Neural progenitor cell (in vitro differentiated cells): ENCODE measurements at regions not wholly inside any gene's neighbourhood (a gene's known extent, or its start where the extent isn't known, plus 50 kb on each side); places are given as distances from the start of the nearest gene placed in this dataset.

Experiments
- DNase-seq: peaks from one replicate; pipeline ENCODE4 v3.0.0-alpha.2; 2016; ENCODE audit warnings: low spot score
- H2AFZ ChIP-seq: fragments of 200-600 bp; sonication (generic); replicated peaks from 2 replicates; pipeline ENCODE4 v1.6.1; 2016; ENCODE audit warnings: antibody characterized with exemption
- H3F3A ChIP-seq: fragments of 200-600 bp; sonication (generic); 2 replicates; pipeline ENCODE4 v1.6.1; 2016; ENCODE audit warnings: antibody characterized with exemption, low read depth
- H3K27ac ChIP-seq: fragments of 200-600 bp; sonication (generic); 2 replicates; pipeline ENCODE4 v1.5.1; 2016; ENCODE audit warnings: mild to moderate bottlenecking
- H3K27me3 ChIP-seq: fragments of 200-600 bp; sonication (generic); 2 replicates; pipeline ENCODE4 v1.6.1; 2016; ENCODE audit warnings: mild to moderate bottlenecking, moderate library complexity
- H3K36me3 ChIP-seq: fragments of 200-600 bp; sonication (generic); 2 replicates; pipeline ENCODE4 v1.5.1; 2016
- H3K4me1 ChIP-seq: fragments of 200-600 bp; sonication (generic); 2 replicates; pipeline ENCODE4 v1.6.1; 2016; ENCODE audit warnings: mixed run types
- H3K4me2 ChIP-seq: fragments of 200-600 bp; sonication (generic); 2 replicates; pipeline ENCODE4 v1.6.1; 2016
- H3K4me3 ChIP-seq: fragments of 200-600 bp; sonication (generic); 2 replicates; pipeline ENCODE4 v1.5.1; 2016
- H3K79me2 ChIP-seq: fragments of 200-600 bp; sonication (generic); 2 replicates; pipeline ENCODE4 v1.6.1; 2016; ENCODE audit warnings: low read depth
- H3K9ac ChIP-seq: fragments of 200-600 bp; sonication (generic); 2 replicates; pipeline ENCODE4 v1.6.1; 2016
- H3K9me3 ChIP-seq: fragments of 200-600 bp; sonication (generic); 2 replicates; pipeline ENCODE4 v1.5.1; 2016; ENCODE audit warnings: low read depth
- H4K20me1 ChIP-seq: fragments of 200-600 bp; sonication (generic); 2 replicates; pipeline ENCODE4 v1.6.1; 2016; ENCODE audit warnings: low read depth
- H3K27ac Mint-ChIP-seq: 3 replicates; pipeline ENCODE4 v1.8.0; 2021; ENCODE audit warnings: mixed read lengths
- H3K27me3 Mint-ChIP-seq: 2 replicates; pipeline ENCODE4 v1.8.0; 2022; ENCODE audit warnings: low read depth, mild to moderate bottlenecking, inconsistent platforms, moderate library complexity, mixed read lengths; ENCODE audit not compliant: insufficient read depth
- H3K36me3 Mint-ChIP-seq: 3 replicates; pipeline ENCODE4 v1.8.0; 2021; ENCODE audit warnings: mixed read lengths
- H3K4me1 Mint-ChIP-seq: 3 replicates; pipeline ENCODE4 v1.8.0; 2021; ENCODE audit warnings: mixed read lengths
- H3K4me3 Mint-ChIP-seq: 3 replicates; pipeline ENCODE4 v1.8.0; 2021; ENCODE audit warnings: mild to moderate bottlenecking, moderate library complexity, mixed read lengths
- H3K9me3 Mint-ChIP-seq: 3 replicates; pipeline ENCODE4 v1.8.0; 2020; ENCODE audit warnings: mixed read lengths
- EZH2 ChIP-seq: fragments of 200-600 bp; sonication (generic); IDR thresholded peaks from 2 replicates; pipeline ENCODE4 v1.6.1; 2017; ENCODE audit warnings: antibody characterized with exemption, mild to moderate bottlenecking, moderate library complexity
- EZH2phosphoT487 ChIP-seq: fragments of 200-600 bp; sonication (generic); IDR thresholded peaks from 2 replicates; pipeline ENCODE4 v1.6.1; 2017; ENCODE audit warnings: antibody characterized with exemption
- TF ChIP-seq, protein P1 (sequence below): fragments of 200-600 bp; sonication (generic); IDR thresholded peaks from 2 replicates; pipeline ENCODE4 v1.5.1; 2017; ENCODE audit warnings: antibody characterized with exemption, mild to moderate bottlenecking

DNA sequence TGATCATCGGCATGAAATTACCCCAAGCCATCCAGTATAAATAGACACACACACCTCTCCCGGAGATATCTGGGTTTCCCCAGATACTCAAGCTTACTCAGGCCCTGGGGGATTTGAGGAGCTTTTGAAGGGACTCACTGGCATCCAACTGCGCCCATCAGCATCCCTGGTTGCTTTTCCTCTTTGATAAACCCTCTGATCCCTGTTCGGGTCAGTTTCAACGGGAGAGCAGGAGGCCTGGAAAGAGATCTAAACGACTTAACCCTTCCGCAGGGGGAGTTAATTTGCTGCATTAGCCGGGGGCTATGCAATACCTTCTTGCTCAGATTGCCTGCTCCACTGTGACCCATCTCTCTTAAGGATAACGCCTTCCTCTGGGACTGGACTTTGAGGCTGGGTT is 76.6 kb downstream of the MAF start:
- Mint-ChIP-seq H3K27me3 (peaks cover 4% of the 10 kb centered on the region), H3K4me3 (no peak overlapping the region), H3K9me3 (peaks cover 6% of the 10 kb centered on the region), H3K27ac (no peak overlapping the region), H3K4me1 (peaks cover 9% of the 10 kb centered on the region), H3K36me3 (peaks cover 2% of the 10 kb centered on the region)
- TF ChIP-seq EZH2: no peak
- TF ChIP-seq EZH2phosphoT487: no peak
- TF ChIP-seq, protein P1, sequence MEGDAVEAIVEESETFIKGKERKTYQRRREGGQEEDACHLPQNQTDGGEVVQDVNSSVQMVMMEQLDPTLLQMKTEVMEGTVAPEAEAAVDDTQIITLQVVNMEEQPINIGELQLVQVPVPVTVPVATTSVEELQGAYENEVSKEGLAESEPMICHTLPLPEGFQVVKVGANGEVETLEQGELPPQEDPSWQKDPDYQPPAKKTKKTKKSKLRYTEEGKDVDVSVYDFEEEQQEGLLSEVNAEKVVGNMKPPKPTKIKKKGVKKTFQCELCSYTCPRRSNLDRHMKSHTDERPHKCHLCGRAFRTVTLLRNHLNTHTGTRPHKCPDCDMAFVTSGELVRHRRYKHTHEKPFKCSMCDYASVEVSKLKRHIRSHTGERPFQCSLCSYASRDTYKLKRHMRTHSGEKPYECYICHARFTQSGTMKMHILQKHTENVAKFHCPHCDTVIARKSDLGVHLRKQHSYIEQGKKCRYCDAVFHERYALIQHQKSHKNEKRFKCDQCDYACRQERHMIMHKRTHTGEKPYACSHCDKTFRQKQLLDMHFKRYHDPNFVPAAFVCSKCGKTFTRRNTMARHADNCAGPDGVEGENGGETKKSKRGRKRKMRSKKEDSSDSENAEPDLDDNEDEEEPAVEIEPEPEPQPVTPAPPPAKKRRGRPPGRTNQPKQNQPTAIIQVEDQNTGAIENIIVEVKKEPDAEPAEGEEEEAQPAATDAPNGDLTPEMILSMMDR: no peak
- no peaks in the 10 kb centered on the region for H3K4me1 ChIP-seq
- no peak overlapping the region for H3K27ac ChIP-seq
- H3K79me2 ChIP-seq: no peaks in the 10 kb centered on the region
- no peaks in the 10 kb centered on the region for H3K9me3 ChIP-seq
- no peak overlapping the region for H3K4me3 ChIP-seq
- peak overlapping the region; percentile 53 for H2AFZ ChIP-seq
- no peaks in the 10 kb centered on the region for H4K20me1 ChIP-seq
- DNase-seq: peak; percentile 26
- no peak overlapping the region for H3K4me2 ChIP-seq
- no peaks in the 10 kb centered on the region for H3K36me3 ChIP-seq
- H3K27me3 ChIP-seq: no peaks in the 10 kb centered on the region
- H3K9ac ChIP-seq: no peak overlapping the region
- peaks cover 6% of the 10 kb centered on the region for H3F3A ChIP-seq

DNA sequence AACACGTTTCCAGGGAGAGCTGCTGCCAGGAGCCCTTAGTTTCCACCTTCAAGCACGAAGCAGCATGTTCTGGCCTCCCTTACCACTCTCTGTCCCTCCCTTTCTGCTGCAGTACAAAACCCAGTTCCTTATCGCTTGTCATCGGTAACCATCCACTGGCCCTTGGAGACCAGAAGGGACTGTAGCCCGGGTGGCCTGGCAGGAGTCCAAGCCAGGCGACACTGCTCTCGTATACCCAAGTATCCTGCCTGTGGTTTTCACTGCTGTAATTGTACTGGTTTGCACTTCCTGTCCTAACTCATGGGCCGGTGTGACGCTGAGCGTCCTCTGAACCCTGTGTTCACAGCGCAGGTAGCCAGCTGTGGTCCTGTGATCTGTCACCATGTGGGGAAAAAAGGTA is 81.1 kb downstream of the MAF start:
- Mint-ChIP-seq H3K27ac (peak overlapping the region; percentile 4), H3K4me1 (peaks cover 2% of the 10 kb centered on the region), H3K9me3 (no peaks in the 10 kb centered on the region), H3K4me3 (no peak overlapping the region), H3K36me3 (no peaks in the 10 kb centered on the region), H3K27me3 (peaks cover 4% of the 10 kb centered on the region)
- Histone ChIP-seq H2AFZ (no peak overlapping the region), H3K27me3 (no peaks in the 10 kb centered on the region), H3K4me3 (no peak overlapping the region), H3F3A (peaks cover 4% of the 10 kb centered on the region), H3K4me2 (no peak overlapping the region), H3K36me3 (no peaks in the 10 kb centered on the region), H3K9me3 (no peaks in the 10 kb centered on the region), H3K9ac (no peak overlapping the region), H3K4me1 (no peaks in the 10 kb centered on the region), H3K27ac (no peak overlapping the region), H4K20me1 (no peaks in the 10 kb centered on the region), H3K79me2 (no peaks in the 10 kb centered on the region)
- DNase-seq: no peak
- TF ChIP-seq EZH2phosphoT487: no peak
- no peak for TF ChIP-seq EZH2

DNA sequence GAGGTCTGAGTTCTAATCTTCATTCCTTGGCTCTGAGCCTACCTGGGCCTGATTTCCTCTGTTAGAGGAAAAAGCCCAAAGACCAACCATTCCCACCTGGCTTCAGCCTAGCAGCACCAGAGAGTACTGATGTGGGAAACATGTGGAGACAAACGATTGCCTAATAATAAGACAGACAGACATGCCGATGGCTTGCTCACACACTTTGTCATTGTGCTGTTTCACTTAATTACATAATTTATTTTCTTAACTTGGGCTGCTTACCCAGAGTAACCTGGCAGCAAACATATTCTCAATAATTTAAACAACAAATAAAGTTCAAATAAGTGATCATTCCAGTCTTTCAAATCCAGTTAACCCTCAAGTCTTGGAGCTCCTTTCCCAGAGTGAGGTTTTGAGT is 83.4 kb downstream of the MAF start:
- Histone ChIP-seq H3K4me1 (peaks cover 11% of the 10 kb centered on the region), H3K27ac (no peak overlapping the region), H2AFZ (no peak overlapping the region), H3K9me3 (no peaks in the 10 kb centered on the region), H3K79me2 (no peaks in the 10 kb centered on the region), H3K9ac (no peak overlapping the region), H3K36me3 (no peaks in the 10 kb centered on the region), H3F3A (no peaks in the 10 kb centered on the region), H3K27me3 (no peaks in the 10 kb centered on the region), H4K20me1 (no peaks in the 10 kb centered on the region), H3K4me3 (no peak overlapping the region), H3K4me2 (no peak overlapping the region)
- no peak overlapping the region for H3K4me3 Mint-ChIP-seq
- H3K27ac Mint-ChIP-seq: no peak overlapping the region
- TF ChIP-seq, protein P1: no peak
- TF ChIP-seq EZH2phosphoT487: no peak
- no peak for TF ChIP-seq EZH2
- DNase-seq: no peak
- H3K9me3 Mint-ChIP-seq: no peaks in the 10 kb centered on the region
- peaks cover 20% of the 10 kb centered on the region for H3K4me1 Mint-ChIP-seq
- peaks cover 4% of the 10 kb centered on the region for H3K27me3 Mint-ChIP-seq
- no peaks in the 10 kb centered on the region for H3K36me3 Mint-ChIP-seq

DNA sequence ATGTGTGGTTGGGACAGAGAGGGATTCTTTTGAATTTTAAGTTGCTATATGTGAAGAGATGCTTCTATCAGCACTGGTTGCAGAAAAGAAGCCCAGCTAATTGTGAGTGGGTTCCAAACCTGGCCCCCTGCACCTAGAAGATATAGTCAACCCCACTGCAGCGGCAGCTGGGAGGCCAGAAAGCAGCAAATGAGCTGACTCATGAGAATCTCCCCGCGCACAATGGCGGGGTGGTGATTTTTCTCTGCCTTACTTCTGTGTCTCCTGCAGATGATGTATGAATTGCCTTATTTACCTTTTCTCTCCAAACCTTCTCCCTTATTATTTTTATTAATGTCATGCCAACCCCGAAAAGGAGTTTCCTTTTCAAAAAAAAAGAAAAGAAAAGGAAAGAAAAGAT is 89.7 kb downstream of the MAF start:
- Mint-ChIP-seq H3K4me3 (no peak overlapping the region), H3K27ac (peak overlapping the region; percentile 2), H3K27me3 (no peaks in the 10 kb centered on the region), H3K4me1 (peaks cover 40% of the 10 kb centered on the region), H3K36me3 (no peaks in the 10 kb centered on the region), H3K9me3 (no peaks in the 10 kb centered on the region)
- Histone ChIP-seq H2AFZ (no peak overlapping the region), H3K9me3 (no peaks in the 10 kb centered on the region), H3F3A (no peaks in the 10 kb centered on the region), H3K79me2 (no peaks in the 10 kb centered on the region), H3K9ac (no peak overlapping the region), H3K27ac (no peak overlapping the region), H3K4me1 (peaks cover 18% of the 10 kb centered on the region), H3K36me3 (no peaks in the 10 kb centered on the region), H4K20me1 (no peaks in the 10 kb centered on the region), H3K4me2 (no peak overlapping the region), H3K4me3 (no peak overlapping the region), H3K27me3 (no peaks in the 10 kb centered on the region)
- no peak for DNase-seq
- TF ChIP-seq EZH2 (no peak), EZH2phosphoT487 (no peak)
- TF ChIP-seq, protein P1: no peak
